MCF 10A (cell line): ENCODE measurements at regions not wholly inside any gene's neighbourhood (a gene's known extent, or its start where the extent isn't known, plus 50 kb on each side); places are given as distances from the start of the nearest gene placed in this dataset.

Source experiments
- BruUV-seq: library from RNA; stranded (reverse); fragments of 400-500 nt; replicated peaks from 2 replicates; lab custom pipeline; 2021; lab: Mats Ljungman, UMichigan
- CTCF ChIA-PET: fragments of 300-600 bp; sonication (Branson Sonifier 250); formaldehyde crosslinking; extraction: SDS; loops from one replicate; lab custom pipeline; 2021; ENCODE audit warnings: antibody characterized with exemption, inconsistent platforms; lab: Yijun Ruan, JAX
- POLR2A ChIA-PET: fragments of 300-600, 350-650 bp; sonication (Branson Sonifier 250); formaldehyde crosslinking; extraction: SDS; loops from one replicate; lab custom pipeline; 2020; ENCODE audit warnings: antibody characterized with exemption, inconsistent platforms; lab: Yijun Ruan, JAX
- DNase-seq: peaks from one replicate; pipeline ENCODE4 v3.0.0-alpha.2; 2018; ENCODE audit not compliant: unreplicated experiment
- H3K27ac Mint-ChIP-seq: one replicate; pipeline ENCODE4 v1.8.0; 2022; ENCODE audit warnings: mild to moderate bottlenecking, low read depth, mixed read lengths; ENCODE audit not compliant: unreplicated experiment
- H3K27me3 Mint-ChIP-seq: one replicate; pipeline ENCODE4 v1.8.0; 2022; ENCODE audit warnings: mixed read lengths; ENCODE audit not compliant: insufficient read depth, unreplicated experiment
- H3K36me3 Mint-ChIP-seq: one replicate; pipeline ENCODE4 v1.8.0; 2022; ENCODE audit warnings: mild to moderate bottlenecking, moderate library complexity, mixed read lengths; ENCODE audit not compliant: insufficient read depth, unreplicated experiment
- H3K4me1 Mint-ChIP-seq: one replicate; pipeline ENCODE4 v1.8.0; 2022; ENCODE audit warnings: mixed read lengths; ENCODE audit not compliant: insufficient read depth, unreplicated experiment
- H3K4me3 Mint-ChIP-seq: one replicate; pipeline ENCODE4 v1.8.0; 2022; ENCODE audit warnings: mild to moderate bottlenecking, moderate library complexity, mixed read lengths; ENCODE audit not compliant: unreplicated experiment
- H3K9me3 Mint-ChIP-seq: one replicate; pipeline ENCODE4 v1.8.0; 2022; ENCODE audit warnings: mixed read lengths; ENCODE audit not compliant: unreplicated experiment
- CTCF ChIP-seq: fragments of 200-600 bp; IDR thresholded peaks from one replicate; pipeline ENCODE4 v1.8.0; 2022; ENCODE audit warnings: antibody characterized with exemption, mild to moderate bottlenecking; ENCODE audit not compliant: unreplicated experiment
- intact Hi-C: fragments of 100-400 bp; cut with micrococcal nuclease; formaldehyde crosslinking; loops from 2 replicates; pipeline ENCODE4 v1.14.1; 2022

- no TSS peak for BruUV-seq
- Mint-ChIP-seq H3K9me3 (no peaks in the 10 kb centered on the region), H3K27me3 (no peaks in the 10 kb centered on the region), H3K27ac (no peak overlapping the region), H3K4me1 (peaks cover 13% of the 10 kb centered on the region), H3K36me3 (no peaks in the 10 kb centered on the region), H3K4me3 (no peak overlapping the region)
- POLR2A ChIA-PET = no interaction called here
- TF ChIP-seq CTCF = no peak
- intact Hi-C loops = no loop called here
- no peak for DNase-seq
- CTCF ChIA-PET = interaction anchor here (0.6 kb wide), 1 partner anchor 35 kb away, joined by 3 read pairs; no protein-coding TSS in a partner anchor
Measured at GRCh38 chr2:175601969-175602368, 400.1 kb downstream of the LNPK start.

DNA sequence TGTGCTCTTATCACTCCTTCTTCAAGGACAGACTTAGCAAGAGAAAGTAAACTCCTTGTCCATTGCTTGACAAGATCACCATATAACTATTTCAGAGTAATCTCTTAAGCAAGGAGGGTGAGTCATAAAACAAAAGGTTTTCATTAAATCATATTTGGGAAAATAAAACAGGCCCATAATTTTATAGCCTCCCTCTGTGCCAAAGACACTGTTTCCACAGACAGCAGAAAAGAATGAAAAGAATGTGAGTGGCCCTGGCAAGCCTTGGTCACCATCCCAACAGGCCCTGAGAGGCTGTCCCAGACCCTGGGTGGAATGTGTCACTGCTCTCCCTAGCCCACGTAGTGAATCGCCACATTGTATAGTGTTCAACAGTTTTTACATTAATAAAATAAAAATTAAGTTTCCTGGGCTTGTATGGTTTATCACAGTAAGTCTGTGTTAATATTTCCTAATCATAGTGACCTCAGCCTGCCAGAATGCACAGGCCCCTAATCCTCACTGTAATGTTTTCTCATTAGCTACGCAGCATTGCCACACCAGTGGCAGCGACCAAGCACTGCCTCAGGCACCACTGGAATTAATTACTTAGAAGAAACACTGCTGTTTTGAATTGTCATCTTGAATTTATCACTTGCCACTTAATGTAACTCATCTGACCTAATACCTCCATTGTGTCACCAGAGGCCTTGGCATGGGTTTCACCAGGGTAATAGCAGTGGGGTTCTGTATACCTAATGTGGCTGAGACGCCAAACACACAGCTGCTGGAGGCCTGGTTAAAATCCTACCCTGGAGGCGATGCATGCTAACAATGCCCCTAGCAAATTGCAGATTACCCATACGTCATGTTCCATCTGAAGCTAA lies 401.9 kb downstream of the LNPK start:
- intact Hi-C loops = no loop called here
- BruUV-seq = no TSS peak
- no peak for TF ChIP-seq CTCF
- POLR2A ChIA-PET = interaction anchor here (0.7 to 1.6 kb wide), 7 partner anchors 15 to 402 kb away, joined by 3 to 4 read pairs (median 4); partner anchors contain the start of gene LNPK
- H3K27ac Mint-ChIP-seq = peak overlapping the region; percentile 78
- no peaks in the 10 kb centered on the region for H3K9me3 Mint-ChIP-seq
- no peaks in the 10 kb centered on the region for H3K27me3 Mint-ChIP-seq
- DNase-seq = peak; percentile 60
- peak overlapping the region; percentile 22 for H3K4me3 Mint-ChIP-seq
- H3K36me3 Mint-ChIP-seq = no peaks in the 10 kb centered on the region
- H3K4me1 Mint-ChIP-seq = peaks cover 13% of the 10 kb centered on the region
- CTCF ChIA-PET = interaction anchor here (0.5 to 0.6 kb wide), 2 partner anchors 13 to 504 kb away, joined by 3 read pairs; no protein-coding TSS in a partner anchor

DNA sequence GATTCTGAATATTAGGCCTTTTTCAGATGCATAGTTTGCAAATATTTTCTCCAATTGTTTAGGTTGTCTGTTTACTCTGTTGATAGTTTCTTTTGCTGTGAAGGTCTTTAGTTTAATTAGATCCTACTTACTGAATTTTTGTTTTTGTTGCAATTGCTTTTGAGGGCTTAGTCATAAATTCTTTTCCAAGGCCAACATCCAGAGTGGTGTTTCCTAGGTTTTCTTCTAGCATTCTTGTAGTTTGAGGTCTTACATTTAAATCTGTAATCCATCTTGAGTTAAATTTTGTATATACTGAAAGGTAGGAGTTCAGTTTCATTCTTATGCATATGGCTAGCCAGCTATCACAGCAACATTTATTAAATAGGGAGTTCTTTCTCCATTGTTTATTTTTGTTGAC lies 404.8 kb downstream of the LNPK start:
- CTCF ChIA-PET = no interaction called here
- DNase-seq = no peak
- no peak overlapping the region for H3K27ac Mint-ChIP-seq

More for the DNA sequence above, 404.8 kb downstream of the LNPK start:
- no TSS peak for BruUV-seq
- H3K4me1 Mint-ChIP-seq = peaks cover 13% of the 10 kb centered on the region
- intact Hi-C loops = no loop called here
- no peak for TF ChIP-seq CTCF
- POLR2A ChIA-PET = interaction anchor here (0.7 kb wide), 1 partner anchor 1784 kb away, joined by 3 read pairs; no protein-coding TSS in a partner anchor
- H3K4me3 Mint-ChIP-seq = no peak overlapping the region
- H3K27me3 Mint-ChIP-seq = no peaks in the 10 kb centered on the region
- no peaks in the 10 kb centered on the region for H3K9me3 Mint-ChIP-seq
- no peaks in the 10 kb centered on the region for H3K36me3 Mint-ChIP-seq
